GM12864 (cell line): ENCODE measurements at regions not wholly inside any gene's neighbourhood (a gene's known extent, or its start where the extent isn't known, plus 50 kb on each side); places are given as distances from the start of the nearest gene placed in this dataset.

Experiments used
- DNase-seq: peaks from one replicate; pipeline ENCODE4 v3.0.0-alpha.2; 2011; ENCODE audit warnings: low read depth
- H3K4me3 ChIP-seq: 2 replicates; pipeline ENCODE4 v1.5.1; 2011; ENCODE audit warnings: mild to moderate bottlenecking, low read depth, low read length, control low read depth
- CTCF ChIP-seq: IDR thresholded peaks from 2 replicates; pipeline ENCODE4 v1.5.1; 2011; ENCODE audit warnings: low read depth, mild to moderate bottlenecking, moderate library complexity, low read length, control low read depth, inconsistent platforms; ENCODE audit errors: missing control alignments

- no peak for DNase-seq
- no peak for TF ChIP-seq CTCF
- H3K4me3 ChIP-seq = no peak overlapping the region
These were observed 121.0 kb downstream of the NPY start for GRCh38 chr7:24405002-24405401.

- no peak for TF ChIP-seq CTCF
- peak; percentile 12 for DNase-seq
- no peak overlapping the region for H3K4me3 ChIP-seq
These were observed 122.2 kb downstream of the NPY start for GRCh38 chr7:24406053-24406788.

GRCh38 chr7:24406789-24407299, 122.9 kb downstream of the NPY start:
- no peak for TF ChIP-seq CTCF
- no peak overlapping the region for H3K4me3 ChIP-seq
- DNase-seq = no peak

GRCh38 chr7:24407965-24408364, 124.0 kb downstream of the NPY start:
- no peak overlapping the region for H3K4me3 ChIP-seq
- no peak for DNase-seq
- no peak for TF ChIP-seq CTCF

- no peak overlapping the region for H3K4me3 ChIP-seq
- TF ChIP-seq CTCF = no peak
- no peak for DNase-seq
These were observed 124.9 kb downstream of the NPY start for GRCh38 chr7:24408798-24409430.

- H3K4me3 ChIP-seq = no peak overlapping the region
- no peak for DNase-seq
- TF ChIP-seq CTCF = no peak
These were observed 125.5 kb downstream of the NPY start for GRCh38 chr7:24409431-24410024.
